D721Med (cell line): ENCODE measurements at regions not wholly inside any gene's neighbourhood (a gene's known extent, or its start where the extent isn't known, plus 50 kb on each side); places are given as distances from the start of the nearest gene placed in this dataset.

Experiments used
- DNase-seq: peaks from one replicate; pipeline ENCODE4 v3.0.0; 2011; ENCODE audit warnings: low spot score; ENCODE audit not compliant: insufficient read length
- FAIRE-seq: peaks from 2 replicates; lab custom pipeline; 2011; peaks lifted over from hg19 to GRCh38; lab: Jason Lieb, UNC
- TF ChIP-seq, protein P1 (sequence below): IDR thresholded peaks from 2 replicates; pipeline ENCODE4 v1.5.1; 2012; ENCODE audit warnings: mild to moderate bottlenecking, control low read depth; ENCODE audit not compliant: insufficient read depth; ENCODE audit errors: missing control alignments

DNA sequence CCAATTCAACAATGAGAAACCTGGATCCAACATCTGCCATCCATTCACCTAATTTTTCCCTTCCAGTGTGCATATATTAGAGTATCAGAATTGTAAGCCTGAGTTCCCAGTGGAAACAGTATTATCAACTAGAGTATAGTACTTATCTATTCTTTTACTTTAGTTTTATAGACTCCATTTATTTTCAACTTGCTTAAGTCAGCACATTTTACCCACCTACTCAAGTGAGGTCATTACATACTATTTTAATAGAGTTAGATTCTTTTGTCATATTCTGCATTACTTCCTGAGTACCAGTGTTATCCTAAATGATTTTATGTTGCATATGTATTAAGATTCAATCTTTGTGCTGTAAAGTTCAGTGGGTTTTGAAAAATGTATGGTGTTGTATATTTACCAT, 1393.3 kb downstream of the MAT2B start:
- DNase-seq (no peak), FAIRE-seq (no peak)
- TF ChIP-seq, protein P1, sequence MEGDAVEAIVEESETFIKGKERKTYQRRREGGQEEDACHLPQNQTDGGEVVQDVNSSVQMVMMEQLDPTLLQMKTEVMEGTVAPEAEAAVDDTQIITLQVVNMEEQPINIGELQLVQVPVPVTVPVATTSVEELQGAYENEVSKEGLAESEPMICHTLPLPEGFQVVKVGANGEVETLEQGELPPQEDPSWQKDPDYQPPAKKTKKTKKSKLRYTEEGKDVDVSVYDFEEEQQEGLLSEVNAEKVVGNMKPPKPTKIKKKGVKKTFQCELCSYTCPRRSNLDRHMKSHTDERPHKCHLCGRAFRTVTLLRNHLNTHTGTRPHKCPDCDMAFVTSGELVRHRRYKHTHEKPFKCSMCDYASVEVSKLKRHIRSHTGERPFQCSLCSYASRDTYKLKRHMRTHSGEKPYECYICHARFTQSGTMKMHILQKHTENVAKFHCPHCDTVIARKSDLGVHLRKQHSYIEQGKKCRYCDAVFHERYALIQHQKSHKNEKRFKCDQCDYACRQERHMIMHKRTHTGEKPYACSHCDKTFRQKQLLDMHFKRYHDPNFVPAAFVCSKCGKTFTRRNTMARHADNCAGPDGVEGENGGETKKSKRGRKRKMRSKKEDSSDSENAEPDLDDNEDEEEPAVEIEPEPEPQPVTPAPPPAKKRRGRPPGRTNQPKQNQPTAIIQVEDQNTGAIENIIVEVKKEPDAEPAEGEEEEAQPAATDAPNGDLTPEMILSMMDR: no peak

DNA sequence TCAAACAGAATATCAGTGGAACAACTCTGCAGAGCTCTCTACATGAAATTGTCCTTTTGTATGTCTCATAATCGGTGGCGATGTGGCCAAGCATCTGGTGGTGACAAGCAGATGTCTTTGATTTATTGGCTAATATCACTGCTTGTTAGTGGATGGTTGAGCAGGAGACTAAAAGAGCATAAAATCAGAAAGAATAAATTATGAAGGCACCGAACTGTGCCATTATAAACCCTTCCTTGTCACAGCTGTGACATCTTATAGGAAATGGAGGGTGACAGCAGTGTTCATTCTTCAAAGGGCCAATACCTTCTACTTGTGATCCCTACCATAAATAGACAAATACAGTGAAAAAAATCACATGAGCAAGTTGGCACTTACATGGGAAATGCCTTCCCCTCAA, 1404.3 kb downstream of the MAT2B start:
- DNase-seq: no peak
- FAIRE-seq: no peak
- TF ChIP-seq, protein P1: no peak

DNA sequence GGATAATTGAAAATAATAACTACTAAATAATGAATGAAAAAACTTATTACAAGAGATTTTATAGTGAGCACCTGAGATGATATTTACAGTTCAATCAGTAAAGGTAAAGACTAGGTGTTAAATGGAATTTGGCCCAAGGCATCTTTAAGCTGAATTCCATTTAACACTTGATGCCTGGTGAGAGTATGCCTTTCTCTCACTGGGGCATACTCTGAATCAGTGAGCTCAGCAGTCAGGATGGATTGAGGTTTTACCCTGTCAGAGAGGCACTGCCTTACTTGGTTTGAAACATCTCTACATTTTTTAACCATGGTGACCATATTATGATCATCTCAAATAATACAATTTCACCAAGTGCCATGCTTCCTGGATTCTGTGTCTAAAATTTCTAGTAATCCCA, 1416.3 kb downstream of the MAT2B start:
- no peak for DNase-seq
- no peak for FAIRE-seq
- TF ChIP-seq, protein P1: no peak

DNA sequence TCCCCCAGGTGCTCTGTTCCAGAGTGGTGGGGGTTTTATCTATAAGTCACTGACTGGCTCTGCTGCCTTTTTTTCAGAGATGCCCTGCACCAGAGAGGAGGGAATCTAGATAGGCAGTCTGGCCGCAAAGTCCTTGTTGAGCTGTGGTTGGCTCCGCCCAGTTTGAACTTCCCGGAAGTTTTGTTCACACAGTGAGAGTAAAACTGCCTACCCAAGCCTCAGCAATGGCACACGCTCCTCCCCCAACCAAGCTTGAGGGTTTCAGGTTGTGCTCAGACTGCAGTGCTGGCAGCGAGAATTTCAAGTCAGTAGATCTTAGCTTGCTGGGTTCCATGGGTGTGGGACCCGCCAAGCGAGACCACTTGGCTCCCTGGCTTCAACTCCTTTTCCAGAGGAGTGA, 1428.6 kb downstream of the MAT2B start:
- TF ChIP-seq, protein P1: no peak
- DNase-seq (no peak), FAIRE-seq (no peak)

DNA sequence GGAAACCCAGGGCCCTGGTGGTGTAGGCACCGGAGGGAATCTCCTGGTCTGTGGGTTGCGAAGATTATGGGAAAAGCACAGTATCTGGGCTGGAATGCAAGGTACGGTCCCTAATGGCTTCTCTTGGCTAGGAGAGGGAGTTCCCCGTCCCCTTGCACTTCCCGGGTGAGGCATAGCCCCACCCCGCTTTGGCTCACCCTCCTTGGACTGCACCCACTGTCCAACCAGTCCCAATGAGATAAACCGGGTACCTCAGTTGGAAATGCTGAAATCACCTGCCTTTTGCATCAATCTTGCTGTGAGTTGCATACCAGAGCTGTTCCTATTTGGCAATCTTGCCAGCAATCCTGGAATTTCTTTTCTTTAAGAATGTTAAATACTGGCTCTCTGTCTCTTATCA, 1429.1 kb downstream of the MAT2B start:
- FAIRE-seq: no peak
- TF ChIP-seq, protein P1: no peak
- DNase-seq: no peak

DNA sequence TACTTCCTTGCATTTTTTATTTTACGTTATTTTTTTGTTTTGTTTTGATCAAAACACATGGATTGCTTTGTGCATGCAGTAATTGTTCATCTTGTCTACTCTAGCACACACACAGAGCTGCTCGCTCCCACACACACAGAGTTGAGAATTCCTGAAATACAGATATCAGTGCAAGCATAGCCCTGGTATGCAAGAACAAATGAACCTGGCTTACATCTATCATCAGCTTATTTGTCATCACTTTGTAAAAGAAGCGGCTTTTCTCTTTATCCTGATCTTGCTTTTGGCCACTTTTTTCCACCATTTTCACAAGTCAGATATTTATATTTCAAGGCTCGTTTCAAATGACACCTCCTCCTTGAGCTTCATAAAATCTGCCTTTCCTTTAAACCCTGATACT, 1435.7 kb downstream of the MAT2B start:
- no peak for DNase-seq
- TF ChIP-seq, protein P1: no peak

DNA sequence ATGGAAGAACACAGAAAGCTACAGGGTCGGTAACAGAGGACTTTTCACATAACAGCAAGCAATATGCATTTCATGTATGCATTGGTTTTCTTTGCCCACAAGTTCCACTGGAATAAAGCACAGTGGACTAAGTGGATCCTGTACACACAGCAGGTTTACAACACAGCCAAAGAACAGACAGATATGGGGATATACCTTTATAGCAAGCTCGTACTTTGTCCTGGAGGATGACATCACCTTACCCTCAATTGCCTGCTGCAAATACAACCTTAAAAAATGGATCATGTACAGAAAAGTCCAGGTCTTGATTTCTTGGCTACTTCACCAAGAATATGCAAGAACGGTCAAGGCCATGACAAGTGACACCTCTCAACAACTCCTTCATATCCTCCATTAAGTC, 1445.5 kb downstream of the MAT2B start:
- TF ChIP-seq, protein P1: no peak
- no peak for DNase-seq
- FAIRE-seq: no peak

More for the DNA sequence above, 1435.7 kb downstream of the MAT2B start:
- no peak for FAIRE-seq
